IMR-90 (cell line): ENCODE measurements at regions not wholly inside any gene's neighbourhood (a gene's known extent, or its start where the extent isn't known, plus 50 kb on each side); places are given as distances from the start of the nearest gene placed in this dataset.

ENCODE experiments used
- CTCF ChIP-seq: conservative IDR thresholded peaks from 2 replicates; pipeline ENCODE4 v1.5.1; 2012; ENCODE audit warnings: mild to moderate bottlenecking, low read depth, low read length, improper control_type of control experiment
- ELK1 ChIP-seq: fragments of 150-350 bp; IDR thresholded peaks from 2 replicates; pipeline ENCODE4 v1.6.1; 2016; ENCODE audit warnings: low read depth, mild to moderate bottlenecking, low read length, moderate library complexity, borderline replicate concordance
- MXI1 ChIP-seq: IDR thresholded peaks from 2 replicates; pipeline ENCODE4 v1.6.1; 2012; ENCODE audit warnings: low read depth, mild to moderate bottlenecking, low read length, moderate library complexity, borderline replicate concordance
- POLR2A ChIP-seq: IDR thresholded peaks from 2 replicates; pipeline ENCODE4 v1.6.1; 2012; ENCODE audit warnings: mild to moderate bottlenecking, low read depth, low read length
- RAD21 ChIP-seq: IDR thresholded peaks from 2 replicates; pipeline ENCODE4 v1.6.1; 2012; ENCODE audit warnings: low read length, improper control_type of control experiment
- RCOR1 ChIP-seq: IDR thresholded peaks from 2 replicates; pipeline ENCODE4 v1.6.1; 2012; ENCODE audit warnings: mild to moderate bottlenecking, low read length, improper control_type of control experiment; ENCODE audit not compliant: insufficient replicate concordance

GRCh38 chr4:104417357-104417882 lies 77.3 kb downstream of the CXXC4 start:
- no peak for TF ChIP-seq CTCF
- TF ChIP-seq POLR2A, result no peak
- TF ChIP-seq RCOR1, result no peak
- no peak for TF ChIP-seq ELK1
- TF ChIP-seq RAD21, result no peak
- TF ChIP-seq MXI1, result no peak
